Suprapubic skin (tissue), 4 donors: ENCODE measurements at regions not wholly inside any gene's neighbourhood (a gene's known extent, or its start where the extent isn't known, plus 50 kb on each side); places are given as distances from the start of the nearest gene placed in this dataset.
"Not testable (repeated sequence)": the region's sequence is repeated elsewhere in the genome, so short reads cannot be mapped to it uniquely, and the experiment has no call there.

ENCODE experiments used
- DNase-seq, 2 donors: peaks; one replicate each; pipeline ENCODE4 v3.0.0-alpha.2; 2019; ENCODE audit warnings: low spot score in 2 of 2
- H3K27ac ChIP-seq: fragments of 200-600 bp; sonication (generic); one replicate; pipeline ENCODE4 v1.5.1; 2019
- H3K27me3 ChIP-seq: fragments of 200-600 bp; sonication (generic); one replicate; pipeline ENCODE4 v1.5.1; 2019
- H3K36me3 ChIP-seq: fragments of 200-600 bp; sonication (generic); one replicate; pipeline ENCODE4 v1.5.1; 2019
- H3K4me1 ChIP-seq: fragments of 200-600 bp; sonication (generic); one replicate; pipeline ENCODE4 v1.5.1; 2019
- H3K4me3 ChIP-seq: fragments of 200-600 bp; sonication (generic); one replicate; pipeline ENCODE4 v1.5.1; 2019; ENCODE audit warnings: mild to moderate bottlenecking
- H3K9me3 ChIP-seq: fragments of 200-600 bp; sonication (generic); one replicate; pipeline ENCODE4 v1.5.1; 2019
- EP300 ChIP-seq: sonication (generic); formaldehyde crosslinking; IDR thresholded peaks from one replicate; pipeline ENCODE4 v1.6.1; 2017; ENCODE audit warnings: antibody characterized with exemption
- POLR2A ChIP-seq, 2 donors: fragments of 450-650 bp; IDR thresholded peaks; one replicate each; pipeline ENCODE4 v1.6.1; 2017; ENCODE audit warnings: antibody characterized with exemption in 2 of 2, mild to moderate bottlenecking in 2 of 2, moderate library complexity in 2 of 2
- POLR2AphosphoS5 ChIP-seq, 3 donors: sonication (generic); formaldehyde crosslinking; IDR thresholded peaks; one replicate each; pipeline ENCODE4 v1.6.1; 2017; ENCODE audit warnings: antibody characterized with exemption in 3 of 3
- WGBS: methylation state at CpG from one replicate; pipeline ENCODE4 v1.1.5; 2018; 5-methylcytosine and 5-hydroxymethylcytosine counted together
- TF ChIP-seq, protein P1 (sequence below), 2 donors: fragments of 200-600 bp in 1 of 2; fragments of 450-650 bp in 1 of 2; sonication (generic) in 1 of 2; IDR thresholded peaks; one replicate each; pipeline ENCODE4 v1.5.1; 2016 to 2019; ENCODE audit warnings: antibody characterized with exemption in 2 of 2, mild to moderate bottlenecking in 1 of 2, moderate library complexity in 1 of 2

DNA sequence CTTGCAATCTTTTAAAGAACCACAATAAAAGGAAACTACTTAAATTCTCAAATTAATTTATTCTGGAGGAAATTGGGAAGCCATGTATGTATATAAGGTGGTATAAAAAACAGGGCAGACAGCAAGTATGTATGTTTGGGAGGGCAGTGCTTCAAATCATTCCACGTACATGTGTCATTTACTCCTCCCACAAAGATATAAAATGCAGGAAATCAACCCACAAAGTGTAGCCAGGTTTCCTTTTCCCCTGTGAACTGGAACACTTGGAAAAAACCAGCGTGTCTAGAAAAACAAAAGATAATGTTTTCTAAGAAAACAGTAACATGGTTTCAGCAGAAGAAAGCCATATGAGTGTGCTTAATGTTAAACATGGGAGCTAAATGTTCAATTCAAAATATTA, 156.7 kb upstream of the FAM47A start:
- no peaks in the 10 kb centered on the region for H3K27me3 ChIP-seq
- H3K4me1 ChIP-seq: no peaks in the 10 kb centered on the region
- DNase-seq: no peak
- no peak overlapping the region for H3K27ac ChIP-seq
- H3K36me3 ChIP-seq: no peaks in the 10 kb centered on the region
- H3K4me3 ChIP-seq: no peak overlapping the region
- TF ChIP-seq POLR2AphosphoS5 (IDR thresholded peaks at IDR 0.05) (no peak), POLR2A (IDR thresholded peaks at IDR 0.05) (no peak), EP300 (no peak)
- TF ChIP-seq, protein P1, sequence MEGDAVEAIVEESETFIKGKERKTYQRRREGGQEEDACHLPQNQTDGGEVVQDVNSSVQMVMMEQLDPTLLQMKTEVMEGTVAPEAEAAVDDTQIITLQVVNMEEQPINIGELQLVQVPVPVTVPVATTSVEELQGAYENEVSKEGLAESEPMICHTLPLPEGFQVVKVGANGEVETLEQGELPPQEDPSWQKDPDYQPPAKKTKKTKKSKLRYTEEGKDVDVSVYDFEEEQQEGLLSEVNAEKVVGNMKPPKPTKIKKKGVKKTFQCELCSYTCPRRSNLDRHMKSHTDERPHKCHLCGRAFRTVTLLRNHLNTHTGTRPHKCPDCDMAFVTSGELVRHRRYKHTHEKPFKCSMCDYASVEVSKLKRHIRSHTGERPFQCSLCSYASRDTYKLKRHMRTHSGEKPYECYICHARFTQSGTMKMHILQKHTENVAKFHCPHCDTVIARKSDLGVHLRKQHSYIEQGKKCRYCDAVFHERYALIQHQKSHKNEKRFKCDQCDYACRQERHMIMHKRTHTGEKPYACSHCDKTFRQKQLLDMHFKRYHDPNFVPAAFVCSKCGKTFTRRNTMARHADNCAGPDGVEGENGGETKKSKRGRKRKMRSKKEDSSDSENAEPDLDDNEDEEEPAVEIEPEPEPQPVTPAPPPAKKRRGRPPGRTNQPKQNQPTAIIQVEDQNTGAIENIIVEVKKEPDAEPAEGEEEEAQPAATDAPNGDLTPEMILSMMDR (IDR thresholded peaks at IDR 0.05): no peak
- H3K9me3 ChIP-seq: no peaks in the 10 kb centered on the region
- WGBS: 19% methylated on average over 2 of the region's 2 CpGs

DNA sequence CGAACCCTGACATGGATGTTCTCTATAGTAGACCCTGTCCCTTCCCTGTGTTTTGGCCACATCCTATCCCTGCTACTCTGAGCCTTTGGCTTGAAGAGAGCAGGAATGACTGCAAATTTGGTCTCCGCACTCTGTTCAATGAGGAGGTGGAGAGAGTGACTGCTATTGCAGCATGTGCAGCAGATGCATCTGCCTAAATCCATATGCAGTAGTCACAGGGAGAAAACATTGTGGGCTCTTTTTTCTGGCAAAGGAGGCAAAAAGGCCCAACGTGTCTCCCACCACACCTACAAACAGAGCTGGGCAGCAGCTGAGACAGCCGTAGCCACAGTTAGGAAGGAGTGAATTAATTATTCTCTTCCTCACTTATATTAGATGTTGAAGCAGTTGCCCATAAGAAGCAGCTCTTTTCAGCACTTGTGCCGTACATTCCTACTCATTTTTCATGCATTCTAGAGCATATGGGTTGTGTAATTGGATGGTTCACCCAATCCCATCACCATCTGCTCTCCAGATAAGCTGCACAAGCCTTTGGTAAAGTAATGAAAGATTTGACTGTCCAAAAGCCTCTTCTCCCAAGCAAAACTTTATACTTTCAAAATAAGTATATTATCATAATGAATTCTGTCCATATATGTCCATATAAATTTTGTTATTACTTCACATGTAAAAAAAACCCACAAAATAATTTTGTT, 147.9 kb upstream of the FAM47A start:
- no peak for DNase-seq
- Histone ChIP-seq H3K4me3 (no peak overlapping the region), H3K27me3 (no peaks in the 10 kb centered on the region), H3K36me3 (no peaks in the 10 kb centered on the region), H3K9me3 (no peaks in the 10 kb centered on the region), H3K27ac (no peak overlapping the region), H3K4me1 (no peaks in the 10 kb centered on the region)
- TF ChIP-seq, protein P1 (IDR thresholded peaks at IDR 0.05): no peak
- TF ChIP-seq POLR2AphosphoS5 (IDR thresholded peaks at IDR 0.05) (no peak), EP300 (no peak), POLR2A (IDR thresholded peaks at IDR 0.05) (no peak)
- WGBS: 55% methylated on average over 5 of the region's 5 CpGs

DNA sequence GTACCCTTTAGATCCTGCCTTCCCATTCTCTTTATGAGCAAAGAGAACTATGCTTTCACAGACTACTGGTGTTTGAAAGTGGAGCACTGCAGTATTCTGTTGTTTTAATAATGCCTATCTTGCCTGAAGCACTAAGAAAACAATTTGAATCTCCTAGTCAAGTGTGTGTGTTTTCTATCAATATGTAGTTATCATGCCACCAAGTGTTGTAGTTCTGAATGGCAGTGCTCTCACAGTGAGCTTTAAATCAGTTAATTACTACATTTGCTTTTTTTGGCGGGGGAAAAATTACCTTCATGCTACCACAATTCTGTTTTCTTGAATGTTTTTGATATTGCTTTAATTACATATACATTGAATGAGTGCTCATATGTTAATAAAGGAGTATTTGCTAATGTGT, 143.6 kb upstream of the FAM47A start:
- no peak overlapping the region for H3K27ac ChIP-seq
- H3K4me3 ChIP-seq: no peak overlapping the region
- H3K9me3 ChIP-seq: no peaks in the 10 kb centered on the region
- DNase-seq: no peak
- no peaks in the 10 kb centered on the region for H3K4me1 ChIP-seq
- 0% methylated on average over 1 of the region's 1 CpG for WGBS
- no peaks in the 10 kb centered on the region for H3K27me3 ChIP-seq
- no peaks in the 10 kb centered on the region for H3K36me3 ChIP-seq
- TF ChIP-seq POLR2A (IDR thresholded peaks at IDR 0.05) (no peak), EP300 (no peak), POLR2AphosphoS5 (IDR thresholded peaks at IDR 0.05) (no peak)
- TF ChIP-seq, protein P1 (IDR thresholded peaks at IDR 0.05): no peak

DNA sequence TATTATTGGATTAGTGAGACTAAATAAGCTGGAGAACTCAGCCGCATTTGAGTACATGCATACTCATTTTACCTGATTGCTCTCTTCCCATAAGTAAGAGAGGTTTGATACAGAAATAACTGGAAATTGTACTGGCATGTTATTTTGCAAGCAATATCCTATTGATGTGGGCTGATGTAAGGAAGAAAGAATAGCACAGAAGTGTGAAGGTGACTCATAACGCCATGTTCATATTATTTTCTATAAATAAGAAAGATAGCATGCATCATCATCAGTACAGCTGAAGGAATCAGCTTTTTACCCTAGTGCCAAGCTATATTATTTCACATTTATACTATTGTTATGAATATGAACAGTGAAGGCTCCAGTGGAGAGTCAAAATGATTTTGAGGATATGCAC, 138.3 kb upstream of the FAM47A start:
- Histone ChIP-seq H3K4me3 (no peak overlapping the region), H3K4me1 (no peaks in the 10 kb centered on the region), H3K27me3 (no peaks in the 10 kb centered on the region), H3K27ac (no peak overlapping the region), H3K36me3 (no peaks in the 10 kb centered on the region), H3K9me3 (no peaks in the 10 kb centered on the region)
- WGBS: 84% methylated on average over 2 of the region's 2 CpGs
- no peak for TF ChIP-seq POLR2A (IDR thresholded peaks at IDR 0.05)
- no peak for TF ChIP-seq POLR2AphosphoS5 (IDR thresholded peaks at IDR 0.05)
- TF ChIP-seq EP300: no peak
- TF ChIP-seq, protein P1 (IDR thresholded peaks at IDR 0.05): no peak
- no peak for DNase-seq

DNA sequence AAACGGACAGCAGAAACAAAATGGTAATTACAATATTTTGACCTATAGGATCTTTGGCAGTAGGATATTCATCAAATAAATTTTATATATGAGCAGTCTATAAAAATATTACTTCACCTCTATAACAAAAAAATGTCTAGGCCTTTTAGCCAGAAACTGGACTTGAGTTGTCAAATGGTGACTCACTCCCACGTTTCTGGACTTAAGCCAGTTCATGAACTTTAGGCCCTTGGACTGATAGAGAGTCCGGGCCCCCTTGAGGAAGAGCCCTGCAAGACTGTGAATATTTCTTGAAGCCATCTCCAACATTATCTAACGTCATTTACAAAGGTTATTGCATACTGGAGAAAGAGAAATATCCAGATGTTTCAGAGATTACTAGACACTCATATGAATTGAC, 106.8 kb upstream of the FAM47A start:
- Histone ChIP-seq H3K4me1 (no peaks in the 10 kb centered on the region), H3K27me3 (no peaks in the 10 kb centered on the region), H3K9me3 (no peaks in the 10 kb centered on the region), H3K36me3 (no peaks in the 10 kb centered on the region), H3K27ac (no peak overlapping the region), H3K4me3 (no peak overlapping the region)
- whole genome bisulfite sequencing: 63% methylated on average over 4 of the region's 4 CpGs
- TF ChIP-seq, protein P1 (IDR thresholded peaks at IDR 0.05): no peak
- TF ChIP-seq POLR2A (IDR thresholded peaks at IDR 0.05): no peak
- DNase-seq: no peak

DNA sequence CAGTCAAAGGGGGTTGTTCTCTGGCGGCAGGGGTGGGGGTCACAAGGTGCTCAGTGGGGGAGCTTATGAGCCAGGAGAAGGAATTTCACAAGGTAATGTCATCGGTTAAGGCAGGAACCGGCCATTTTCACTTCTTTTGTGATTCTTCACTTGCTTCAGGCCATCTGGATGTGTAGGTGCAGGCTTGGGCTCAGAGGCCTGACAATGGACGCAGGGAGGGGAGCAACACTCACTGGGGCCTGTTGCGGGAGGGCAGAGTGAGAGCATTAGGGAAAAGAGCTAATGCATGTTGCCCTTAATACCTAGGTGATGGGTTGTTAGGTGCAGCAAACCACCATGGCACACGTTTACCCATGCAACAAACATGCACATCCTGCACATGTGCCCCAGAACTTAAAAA, 98.0 kb upstream of the FAM47A start:
- H3K27me3 ChIP-seq, H3K4me1 ChIP-seq, H3K36me3 ChIP-seq, DNase-seq, H3K9me3 ChIP-seq, H3K4me3 ChIP-seq, H3K27ac ChIP-seq: not testable (repeated sequence)
- 66% methylated on average over 6 of the region's 6 CpGs for WGBS
